ENCODE measurements at regions not wholly inside any gene's neighbourhood (a gene's known extent, or its start where the extent isn't known, plus 50 kb on each side); places are given as distances from the start of the nearest gene placed in this dataset.

DNA sequence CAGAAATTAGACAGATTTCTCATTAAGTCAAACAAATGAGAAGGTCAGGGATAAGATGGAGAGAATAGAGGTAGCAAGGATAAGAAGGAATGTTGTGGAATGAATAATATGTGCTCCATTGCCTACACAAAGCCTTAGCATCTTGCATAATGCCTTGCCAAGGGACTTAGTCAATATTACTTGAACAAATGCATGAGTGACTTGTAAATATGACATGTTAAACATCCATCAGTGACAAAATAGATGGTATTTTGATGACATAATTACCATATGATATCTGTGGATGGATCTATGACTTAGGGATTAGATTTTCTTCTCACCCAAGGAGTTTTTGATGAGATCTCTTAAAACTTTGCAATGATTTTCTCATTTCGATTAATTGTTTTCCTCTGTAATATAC lies 194.1 kb upstream of the RASSF8 start:
- Mint-ChIP-seq H3K9me3 (no peaks in the 10 kb centered on the region), H3K27me3 (ENCODE audit: low read depth) (no peaks in the 10 kb centered on the region), H3K27ac (no peak overlapping the region), H3K36me3 (ENCODE audit: insufficient read depth in 1 of 3, low read depth in 3 of 3) (no peaks in the 10 kb centered on the region), H3K4me3 (no peak overlapping the region), H3K4me1 (peaks cover under 1 to 1% of the 10 kb centered on the region in 2 experiments)
- Histone ChIP-seq H4K91ac (ENCODE audit: insufficient read length, low read depth, low read length) (no peak overlapping the region), H3K79me2 (ENCODE audit: insufficient read depth, low read length) (no peaks in the 10 kb centered on the region), H3K14ac (ENCODE audit: insufficient read depth, low read length) (no peak overlapping the region), H2BK20ac (ENCODE audit: low read depth, low read length, poor library complexity, severe bottlenecking) (no peak overlapping the region), H3K9ac (ENCODE audit: extremely low read depth, insufficient read length, low read length) (no peak overlapping the region), H3K56ac (ENCODE audit: insufficient read length, low read depth, low read length) (no peak overlapping the region), H2AFZ (ENCODE audit: low read length) (no peak overlapping the region), H3K79me1 (ENCODE audit: insufficient read depth, low read depth, low read length, poor library complexity, severe bottlenecking) (no peaks in the 10 kb centered on the region), H2BK120ac (ENCODE audit: low read depth, low read length, poor library complexity, severe bottlenecking) (no peak overlapping the region), H3K4ac (ENCODE audit: low read depth, low read length) (no peak overlapping the region), H3K18ac (ENCODE audit: insufficient read length, low read depth, low read length) (no peak overlapping the region), H2AK5ac (ENCODE audit: insufficient read length, low read length) (no peak overlapping the region), H2BK15ac (ENCODE audit: low read depth, low read length) (no peak overlapping the region), H4K5ac (ENCODE audit: insufficient read length, low read depth, low read length) (no peak overlapping the region), H3K23me2 (ENCODE audit: insufficient read length, low read depth, low read length, poor library complexity, severe bottlenecking) (no peaks in the 10 kb centered on the region), H2BK12ac (ENCODE audit: insufficient read length, low read depth, low read length) (no peak overlapping the region), H3K4me2 (ENCODE audit: insufficient read depth, insufficient read length, low read length) (no peak overlapping the region), H4K8ac (replicated peaks; ENCODE audit: insufficient read length, low read depth, low read length) (no peak overlapping the region), H3K27me3 (ENCODE audit: insufficient read depth, low read length) (no peaks in the 10 kb centered on the region), H3T11ph (ENCODE audit: low read length) (no peak overlapping the region), H4K20me1 (ENCODE audit: control insufficient read depth, insufficient read depth, insufficient read length) (no peaks in the 10 kb centered on the region), H3K9me3 (ENCODE audit: control insufficient read depth, low read depth, low read length) (no peaks in the 10 kb centered on the region), H2BK5ac (ENCODE audit: insufficient read length, low read length) (no peak overlapping the region), H3K27ac (ENCODE audit: insufficient read length, low read depth, low read length) (no peak overlapping the region), H3K23ac (ENCODE audit: insufficient read length, low read depth, low read length) (no peak overlapping the region), H3K4me1 (ENCODE audit: insufficient read depth, low read length) (no peaks in the 10 kb centered on the region)
- WGBS (ENCODE audit: extremely low coverage, insufficient read length, low lambda C conversion rate) = no CpG with 5 or more reads among the region's 1 CpG
- DNase-seq = no peak
- TF ChIP-seq, protein P1, sequence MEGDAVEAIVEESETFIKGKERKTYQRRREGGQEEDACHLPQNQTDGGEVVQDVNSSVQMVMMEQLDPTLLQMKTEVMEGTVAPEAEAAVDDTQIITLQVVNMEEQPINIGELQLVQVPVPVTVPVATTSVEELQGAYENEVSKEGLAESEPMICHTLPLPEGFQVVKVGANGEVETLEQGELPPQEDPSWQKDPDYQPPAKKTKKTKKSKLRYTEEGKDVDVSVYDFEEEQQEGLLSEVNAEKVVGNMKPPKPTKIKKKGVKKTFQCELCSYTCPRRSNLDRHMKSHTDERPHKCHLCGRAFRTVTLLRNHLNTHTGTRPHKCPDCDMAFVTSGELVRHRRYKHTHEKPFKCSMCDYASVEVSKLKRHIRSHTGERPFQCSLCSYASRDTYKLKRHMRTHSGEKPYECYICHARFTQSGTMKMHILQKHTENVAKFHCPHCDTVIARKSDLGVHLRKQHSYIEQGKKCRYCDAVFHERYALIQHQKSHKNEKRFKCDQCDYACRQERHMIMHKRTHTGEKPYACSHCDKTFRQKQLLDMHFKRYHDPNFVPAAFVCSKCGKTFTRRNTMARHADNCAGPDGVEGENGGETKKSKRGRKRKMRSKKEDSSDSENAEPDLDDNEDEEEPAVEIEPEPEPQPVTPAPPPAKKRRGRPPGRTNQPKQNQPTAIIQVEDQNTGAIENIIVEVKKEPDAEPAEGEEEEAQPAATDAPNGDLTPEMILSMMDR (conservative IDR thresholded peaks at IDR 0.05) = no peak
